LNCAP (cell line): ENCODE measurements at regions not wholly inside any gene's neighbourhood (a gene's known extent, or its start where the extent isn't known, plus 50 kb on each side); places are given as distances from the start of the nearest gene placed in this dataset.

Source experiments
- CTCF ChIP-seq: fragments of 450-650 bp; IDR thresholded peaks from 2 replicates; pipeline ENCODE4 v1.5.1; 2017; ENCODE audit warnings: mild to moderate bottlenecking

GRCh38 chr10:128481152-128481840 lies 355.1 kb upstream of the MKI67 start:
- no peak for TF ChIP-seq CTCF

- no peak for TF ChIP-seq CTCF
These were observed 355.8 kb upstream of the MKI67 start for GRCh38 chr10:128482052-128482451.

GRCh38 chr10:128483216-128483615 lies 357.0 kb upstream of the MKI67 start:
- TF ChIP-seq CTCF: no peak

GRCh38 chr10:128484041-128484440 lies 357.8 kb upstream of the MKI67 start:
- TF ChIP-seq CTCF: no peak

- no peak for TF ChIP-seq CTCF
These were observed 359.5 kb upstream of the MKI67 start for GRCh38 chr10:128485701-128486235.

GRCh38 chr10:128487517-128487916 lies 361.3 kb upstream of the MKI67 start:
- TF ChIP-seq CTCF: no peak

GRCh38 chr10:128489324-128490247 lies 363.4 kb upstream of the MKI67 start:
- no peak for TF ChIP-seq CTCF
